D721Med (cell line): ENCODE measurements at regions not wholly inside any gene's neighbourhood (a gene's known extent, or its start where the extent isn't known, plus 50 kb on each side); places are given as distances from the start of the nearest gene placed in this dataset.

Experiments
- DNase-seq: peaks from one replicate; pipeline ENCODE4 v3.0.0; 2011; ENCODE audit warnings: low spot score; ENCODE audit not compliant: insufficient read length
- FAIRE-seq: peaks from 2 replicates; lab custom pipeline; 2011; peaks lifted over from hg19 to GRCh38; lab: Jason Lieb, UNC
- CTCF ChIP-seq: IDR thresholded peaks from 2 replicates; pipeline ENCODE4 v1.5.1; 2012; ENCODE audit warnings: mild to moderate bottlenecking, control low read depth; ENCODE audit not compliant: insufficient read depth; ENCODE audit errors: missing control alignments

- no peak for TF ChIP-seq CTCF
- no peak for DNase-seq
- no peak for FAIRE-seq
Measured at GRCh38 chr7:145009876-145010275, 174.0 kb upstream of the TPK1 start.

GRCh38 chr7:145005601-145006000 lies 169.7 kb upstream of the TPK1 start:
- no peak for FAIRE-seq
- no peak for DNase-seq
- no peak for TF ChIP-seq CTCF

GRCh38 chr7:144997512-144997911 lies 161.7 kb upstream of the TPK1 start:
- DNase-seq (no peak), FAIRE-seq (no peak)
- no peak for TF ChIP-seq CTCF

- no peak for DNase-seq
- no peak for TF ChIP-seq CTCF
- no peak for FAIRE-seq
Measured at GRCh38 chr7:144995495-144995894, 159.6 kb upstream of the TPK1 start.

GRCh38 chr7:144991041-144991440 lies 155.2 kb upstream of the TPK1 start:
- DNase-seq (no peak), FAIRE-seq (no peak)
- no peak for TF ChIP-seq CTCF

GRCh38 chr7:144987686-144988085 lies 151.8 kb upstream of the TPK1 start:
- TF ChIP-seq CTCF = no peak
- DNase-seq = no peak
- no peak for FAIRE-seq

- DNase-seq (no peak), FAIRE-seq (no peak)
- TF ChIP-seq CTCF = no peak
Measured at GRCh38 chr7:144982133-144982532, 146.3 kb upstream of the TPK1 start.
